ENCODE measurements at regions not wholly inside any gene's neighbourhood (a gene's known extent, or its start where the extent isn't known, plus 50 kb on each side); places are given as distances from the start of the nearest gene placed in this dataset.

DNA sequence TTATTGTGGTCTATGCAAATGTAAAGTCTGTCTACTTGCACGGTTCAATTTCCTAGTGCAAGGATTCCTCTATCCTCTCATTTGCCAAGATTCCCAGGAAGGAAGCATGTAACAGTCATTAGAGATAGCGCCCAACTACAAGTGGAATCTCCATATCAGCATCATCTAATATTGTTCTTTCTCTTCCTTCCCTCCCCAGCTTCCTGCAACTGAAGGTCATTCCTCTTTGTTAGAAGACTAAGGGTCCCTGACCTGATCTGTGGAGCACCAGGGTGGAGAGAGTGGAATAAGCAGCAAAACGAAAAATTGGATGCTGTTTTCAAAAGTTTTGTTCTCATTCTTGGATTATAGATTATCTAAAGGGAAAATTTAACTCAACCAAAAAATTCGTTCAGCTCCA lies 714.0 kb downstream of the DIAPH3 start:
- no peak overlapping the region for H3K4me3 ChIP-seq (ENCODE audit: insufficient read length, low read depth)
- no peak for DNase-seq (ENCODE audit: low read depth, low spot score)
- TF ChIP-seq YY1 (IDR thresholded peaks at IDR 0.05; ENCODE audit: insufficient read depth, insufficient read length) (no peak), ZNF274 (IDR thresholded peaks at IDR 0.05; ENCODE audit: low read depth, low read length) (no peak), SUZ12 (IDR thresholded peaks at IDR 0.05; ENCODE audit: extremely low read depth, insufficient read depth, insufficient read length) (no peak)
- no peaks in the 10 kb centered on the region for H3K4me1 ChIP-seq (ENCODE audit: insufficient read depth, insufficient read length)
- no peak overlapping the region for H3K9ac ChIP-seq (ENCODE audit: insufficient read length, low read depth)
- H3K9me3 ChIP-seq (ENCODE audit: insufficient read depth, low read length): peaks cover 10% of the 10 kb centered on the region; the same call in 1 of the 2 replicates
- H3K27me3 ChIP-seq (ENCODE audit: insufficient read depth, insufficient read length): no peaks in the 10 kb centered on the region
- no peaks in the 10 kb centered on the region for H3K36me3 ChIP-seq (ENCODE audit: insufficient read depth, insufficient read length, low read length)

DNA sequence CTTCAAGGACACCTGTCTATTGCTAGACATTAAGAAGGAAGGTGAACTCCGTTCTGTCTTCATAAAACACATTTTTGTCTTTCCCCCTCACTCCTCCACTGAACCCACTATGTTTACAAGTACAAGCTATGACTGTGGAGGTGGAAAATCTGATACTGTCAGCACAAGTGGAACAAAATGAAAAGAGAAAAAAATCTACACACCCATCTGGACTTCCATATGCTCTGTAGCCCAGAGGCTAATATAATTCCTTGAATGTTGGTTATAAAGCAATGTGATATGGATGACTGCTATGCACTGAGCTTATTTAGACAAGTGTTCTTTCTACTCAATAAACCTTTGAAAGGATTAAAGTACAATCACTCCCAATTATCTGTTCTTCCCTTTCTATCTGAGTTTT lies 713.5 kb downstream of the DIAPH3 start:
- Histone ChIP-seq H3K36me3 (ENCODE audit: insufficient read depth, insufficient read length, low read length) (no peaks in the 10 kb centered on the region), H3K9ac (ENCODE audit: insufficient read length, low read depth) (no peak overlapping the region), H3K4me1 (ENCODE audit: insufficient read depth, insufficient read length) (no peaks in the 10 kb centered on the region), H3K27me3 (ENCODE audit: insufficient read depth, insufficient read length) (no peaks in the 10 kb centered on the region), H3K9me3 (ENCODE audit: insufficient read depth, low read length) (peaks cover 10% of the 10 kb centered on the region; the same call in 1 of the 2 replicates), H3K4me3 (ENCODE audit: insufficient read length, low read depth) (no peak overlapping the region)
- DNase-seq (ENCODE audit: low read depth, low spot score): no peak
- no peak for TF ChIP-seq YY1 (IDR thresholded peaks at IDR 0.05; ENCODE audit: insufficient read depth, insufficient read length)
- no peak for TF ChIP-seq ZNF274 (IDR thresholded peaks at IDR 0.05; ENCODE audit: low read depth, low read length)
- no peak for TF ChIP-seq SUZ12 (IDR thresholded peaks at IDR 0.05; ENCODE audit: extremely low read depth, insufficient read depth, insufficient read length)

DNA sequence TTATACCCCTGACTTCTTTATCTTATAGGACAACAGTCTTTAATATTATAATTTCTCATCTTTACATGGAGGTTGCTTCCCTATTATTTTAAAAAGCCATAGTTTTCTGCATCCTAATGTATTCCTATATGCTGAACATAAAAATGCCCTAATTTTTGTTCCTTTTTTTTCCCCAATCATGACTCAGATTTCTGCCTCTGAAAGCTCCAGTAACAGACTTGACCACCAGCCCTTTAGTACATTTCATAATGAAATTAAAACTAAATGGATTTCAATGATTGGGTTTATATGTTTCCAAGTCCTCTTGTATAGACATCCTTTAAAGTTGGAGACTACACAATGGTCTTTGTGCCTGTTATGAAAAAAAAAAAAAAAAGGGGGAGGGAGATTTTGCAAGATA lies 712.5 kb downstream of the DIAPH3 start:
- DNase-seq (ENCODE audit: low read depth, low spot score): no peak
- H3K9me3 ChIP-seq (ENCODE audit: insufficient read depth, low read length): peaks cover 10% of the 10 kb centered on the region; the same call in 1 of the 2 replicates
- no peak overlapping the region for H3K9ac ChIP-seq (ENCODE audit: insufficient read length, low read depth)
- no peak overlapping the region for H3K4me3 ChIP-seq (ENCODE audit: insufficient read length, low read depth)
- H3K36me3 ChIP-seq (ENCODE audit: insufficient read depth, insufficient read length, low read length): no peaks in the 10 kb centered on the region
- no peak for TF ChIP-seq YY1 (IDR thresholded peaks at IDR 0.05; ENCODE audit: insufficient read depth, insufficient read length)
- no peak for TF ChIP-seq SUZ12 (IDR thresholded peaks at IDR 0.05; ENCODE audit: extremely low read depth, insufficient read depth, insufficient read length)
- no peak for TF ChIP-seq ZNF274 (IDR thresholded peaks at IDR 0.05; ENCODE audit: low read depth, low read length)
- no peaks in the 10 kb centered on the region for H3K4me1 ChIP-seq (ENCODE audit: insufficient read depth, insufficient read length)
- no peaks in the 10 kb centered on the region for H3K27me3 ChIP-seq (ENCODE audit: insufficient read depth, insufficient read length)

DNA sequence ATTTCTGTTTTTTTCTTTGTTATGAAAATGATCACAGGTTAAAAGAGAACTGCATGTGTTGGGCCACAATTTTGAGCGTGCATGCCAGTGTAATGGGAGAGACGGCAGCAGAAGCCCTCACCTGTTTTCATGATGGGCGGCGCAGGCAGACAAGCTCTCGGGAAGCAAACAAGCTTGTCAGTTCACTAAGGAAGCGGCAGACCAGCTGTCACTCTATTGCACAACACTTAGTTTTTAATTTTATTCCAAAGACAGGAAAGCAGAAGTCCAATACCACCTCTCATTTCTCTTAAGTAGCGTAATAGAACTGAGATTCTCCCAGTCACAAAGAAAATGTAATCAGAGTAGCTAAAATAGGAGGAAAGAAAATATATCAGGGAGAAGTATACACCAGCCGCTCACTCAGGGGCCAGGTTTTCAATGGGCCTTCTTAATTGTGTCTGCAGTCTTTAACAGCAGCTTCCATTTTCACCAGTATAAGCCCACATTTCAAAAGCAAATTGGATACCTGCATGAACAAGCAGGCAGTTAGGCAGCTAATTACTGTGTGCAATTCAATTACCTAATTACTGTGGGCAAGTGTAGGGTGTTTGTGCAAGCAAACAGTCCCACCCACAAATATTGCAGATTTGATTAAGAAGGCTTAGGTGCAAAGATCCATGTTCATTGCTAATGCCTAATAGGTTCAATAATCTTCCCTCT lies 711.4 kb downstream of the DIAPH3 start:
- H3K36me3 ChIP-seq (ENCODE audit: insufficient read depth, insufficient read length, low read length): no peaks in the 10 kb centered on the region
- TF ChIP-seq SUZ12 (IDR thresholded peaks at IDR 0.05; ENCODE audit: extremely low read depth, insufficient read depth, insufficient read length): no peak
- no peak for TF ChIP-seq YY1 (IDR thresholded peaks at IDR 0.05; ENCODE audit: insufficient read depth, insufficient read length)
- no peak for TF ChIP-seq ZNF274 (IDR thresholded peaks at IDR 0.05; ENCODE audit: low read depth, low read length)
- 0 out of 2 replicates have a peak, but pooled peaks cover 4% of the 10 kb centered on the region for H3K9me3 ChIP-seq (ENCODE audit: insufficient read depth, low read length)
- no peak overlapping the region for H3K9ac ChIP-seq (ENCODE audit: insufficient read length, low read depth)
- no peak overlapping the region for H3K4me3 ChIP-seq (ENCODE audit: insufficient read length, low read depth)
- H3K27me3 ChIP-seq (ENCODE audit: insufficient read depth, insufficient read length): no peaks in the 10 kb centered on the region
- no peaks in the 10 kb centered on the region for H3K4me1 ChIP-seq (ENCODE audit: insufficient read depth, insufficient read length)
- no peak for DNase-seq (ENCODE audit: low read depth, low spot score)

DNA sequence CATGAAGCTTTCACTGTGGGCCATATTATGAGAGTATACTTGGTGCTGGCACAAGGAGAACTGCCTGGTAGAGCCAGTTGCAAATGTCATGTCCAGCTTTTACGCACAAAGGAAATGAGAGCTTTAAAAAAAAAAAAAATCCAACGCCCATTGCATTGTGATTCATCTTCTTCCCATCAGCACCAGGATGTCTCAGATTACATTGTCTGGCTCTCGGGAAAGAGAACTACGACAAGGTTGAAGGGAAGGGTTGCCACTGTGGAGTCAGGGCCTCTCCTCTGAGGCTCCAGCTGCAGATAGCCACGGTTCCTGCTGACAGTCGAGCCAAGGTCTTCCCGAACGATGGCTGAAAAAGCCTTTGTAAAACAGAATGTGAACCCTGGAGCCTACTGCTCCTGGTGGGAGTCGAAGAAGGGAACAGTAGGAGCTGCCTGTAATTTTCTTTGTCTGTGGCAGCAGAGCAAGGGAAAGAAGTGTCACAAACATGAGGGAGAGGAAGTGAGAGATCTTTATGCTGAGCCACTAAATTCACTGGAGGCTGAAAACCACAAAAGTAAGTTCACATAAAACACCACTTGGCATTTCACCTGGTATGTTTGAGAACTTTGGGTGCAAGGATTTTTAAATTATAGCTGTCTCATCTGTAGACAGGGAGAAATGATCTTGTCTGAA lies 704.7 kb downstream of the DIAPH3 start:
- TF ChIP-seq YY1 (IDR thresholded peaks at IDR 0.05; ENCODE audit: insufficient read depth, insufficient read length) (no peak), ZNF274 (IDR thresholded peaks at IDR 0.05; ENCODE audit: low read depth, low read length) (no peak), SUZ12 (IDR thresholded peaks at IDR 0.05; ENCODE audit: extremely low read depth, insufficient read depth, insufficient read length) (no peak)
- DNase-seq (ENCODE audit: low read depth, low spot score): no peak
- Histone ChIP-seq H3K27me3 (ENCODE audit: insufficient read depth, insufficient read length) (no peaks in the 10 kb centered on the region), H3K4me1 (ENCODE audit: insufficient read depth, insufficient read length) (no peaks in the 10 kb centered on the region), H3K9ac (ENCODE audit: insufficient read length, low read depth) (no peak overlapping the region), H3K36me3 (ENCODE audit: insufficient read depth, insufficient read length, low read length) (no peaks in the 10 kb centered on the region), H3K9me3 (ENCODE audit: insufficient read depth, low read length) (no peaks in the 10 kb centered on the region), H3K4me3 (ENCODE audit: insufficient read length, low read depth) (no peak overlapping the region)

DNA sequence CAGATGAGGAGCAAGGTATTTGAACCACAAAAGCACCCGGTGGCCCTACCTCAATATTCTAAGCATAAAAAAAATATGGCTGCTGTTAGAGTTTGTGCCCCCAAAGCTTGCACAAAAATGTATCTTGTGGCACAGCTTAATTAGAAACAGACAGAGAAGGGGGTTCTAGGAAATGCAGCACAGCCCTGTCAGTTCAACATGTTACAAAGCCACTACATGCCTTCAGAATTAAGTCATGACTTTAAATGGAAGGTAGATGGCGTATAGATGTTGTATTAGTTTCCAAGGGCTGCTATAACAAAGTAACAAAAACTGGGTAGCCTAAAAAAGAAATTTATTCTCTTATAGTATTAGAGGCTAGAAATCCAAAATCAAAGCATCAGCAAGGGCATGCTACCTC lies 703.8 kb downstream of the DIAPH3 start:
- no peaks in the 10 kb centered on the region for H3K9me3 ChIP-seq (ENCODE audit: insufficient read depth, low read length)
- no peak for TF ChIP-seq ZNF274 (IDR thresholded peaks at IDR 0.05; ENCODE audit: low read depth, low read length)
- no peak for TF ChIP-seq SUZ12 (IDR thresholded peaks at IDR 0.05; ENCODE audit: extremely low read depth, insufficient read depth, insufficient read length)
- TF ChIP-seq YY1 (IDR thresholded peaks at IDR 0.05; ENCODE audit: insufficient read depth, insufficient read length): no peak
- H3K4me3 ChIP-seq (ENCODE audit: insufficient read length, low read depth): no peak overlapping the region
- DNase-seq (ENCODE audit: low read depth, low spot score): no peak
- no peaks in the 10 kb centered on the region for H3K27me3 ChIP-seq (ENCODE audit: insufficient read depth, insufficient read length)
- no peak overlapping the region for H3K9ac ChIP-seq (ENCODE audit: insufficient read length, low read depth)
- no peaks in the 10 kb centered on the region for H3K4me1 ChIP-seq (ENCODE audit: insufficient read depth, insufficient read length)
- no peaks in the 10 kb centered on the region for H3K36me3 ChIP-seq (ENCODE audit: insufficient read depth, insufficient read length, low read length)

DNA sequence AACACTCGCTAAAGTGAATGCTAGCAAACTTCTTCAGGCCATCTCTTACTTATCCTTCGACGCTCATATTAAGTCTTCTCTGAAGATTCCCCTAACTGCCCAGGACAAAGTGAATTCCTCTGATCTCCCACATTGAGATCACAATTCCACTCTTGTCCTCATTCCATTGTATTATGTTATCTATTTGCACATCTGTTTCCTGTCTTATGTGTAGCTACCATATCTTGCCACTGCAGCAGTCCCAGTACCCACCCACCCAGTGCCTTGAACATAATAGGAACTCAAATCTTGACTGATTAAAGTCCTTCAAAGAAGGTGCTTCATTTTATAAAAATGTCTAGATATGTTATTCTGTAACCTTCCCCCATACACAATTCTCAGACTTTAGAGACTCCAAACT lies 702.3 kb downstream of the DIAPH3 start:
- Histone ChIP-seq H3K4me3 (ENCODE audit: insufficient read length, low read depth) (no peak overlapping the region), H3K36me3 (ENCODE audit: insufficient read depth, insufficient read length, low read length) (no peaks in the 10 kb centered on the region), H3K4me1 (ENCODE audit: insufficient read depth, insufficient read length) (no peaks in the 10 kb centered on the region), H3K9me3 (ENCODE audit: insufficient read depth, low read length) (no peaks in the 10 kb centered on the region), H3K9ac (ENCODE audit: insufficient read length, low read depth) (no peak overlapping the region), H3K27me3 (ENCODE audit: insufficient read depth, insufficient read length) (no peaks in the 10 kb centered on the region)
- no peak for DNase-seq (ENCODE audit: low read depth, low spot score)
- TF ChIP-seq YY1 (IDR thresholded peaks at IDR 0.05; ENCODE audit: insufficient read depth, insufficient read length) (no peak), SUZ12 (IDR thresholded peaks at IDR 0.05; ENCODE audit: extremely low read depth, insufficient read depth, insufficient read length) (no peak), ZNF274 (IDR thresholded peaks at IDR 0.05; ENCODE audit: low read depth, low read length) (no peak)

Measured in NT2/D1 (cell line).